Spleen (tissue), 11 donors: ENCODE measurements at regions not wholly inside any gene's neighbourhood (a gene's known extent, or its start where the extent isn't known, plus 50 kb on each side); places are given as distances from the start of the nearest gene placed in this dataset.

Experiments
- DNase-seq: peaks from one replicate; pipeline ENCODE4 v3.0.0-alpha.2; 2020
- H3K27ac ChIP-seq, 8 donors: fragments of 200-600 bp; sonication (generic) in 7 of 8; 1 replicate in 4 of 8; 2 replicates in 4 of 8; pipeline versions ENCODE4 v1.5.0 to v1.8.0; 2016 to 2021; ENCODE audit warnings: inconsistent platforms in 4 of 8, mild to moderate bottlenecking in 4 of 8, moderate library complexity in 1 of 8
- H3K27me3 ChIP-seq, 7 donors: fragments of 200-600 bp; sonication (generic) in 6 of 7; replicated peaks in 1 of 7; 1 replicate in 4 of 7; 2 replicates in 3 of 7; pipeline versions ENCODE4 v1.5.0 to v1.8.0; 2016 to 2021; ENCODE audit warnings: inconsistent platforms in 3 of 7, mild to moderate bottlenecking in 1 of 7
- H3K36me3 ChIP-seq, 6 donors: fragments of 200-600 bp; sonication (generic) in 5 of 6; 1 replicate in 4 of 6; 2 replicates in 2 of 6; pipeline versions ENCODE4 v1.5.0 to v1.8.0; 2016 to 2021; ENCODE audit warnings: inconsistent platforms in 2 of 6
- H3K4me1 ChIP-seq, 6 donors: fragments of 200-600 bp; sonication (generic) in 5 of 6; 1 replicate in 3 of 6; 2 replicates in 3 of 6; pipeline versions ENCODE4 v1.5.0 to v1.8.0; 2016 to 2021; ENCODE audit warnings: inconsistent platforms in 3 of 6
- H3K4me3 ChIP-seq, 8 donors: fragments of 200-600 bp; sonication (generic) in 7 of 8; 1 replicate in 4 of 8; 2 replicates in 4 of 8; pipeline versions ENCODE4 v1.5.0 to v1.8.0; 2016 to 2021; ENCODE audit warnings: inconsistent platforms in 4 of 8, mild to moderate bottlenecking in 4 of 8, moderate library complexity in 2 of 8
- H3K9me3 ChIP-seq, 8 donors: fragments of 200-600 bp; sonication (generic) in 7 of 8; 1 replicate in 4 of 8; 2 replicates in 4 of 8; pipeline versions ENCODE4 v1.5.0 to v1.8.0; 2016 to 2021; ENCODE audit warnings: inconsistent platforms in 4 of 8
- CTCF ChIP-seq, 11 experiments: fragments of 200-600 bp in 7 of 11; fragments of 450-650 bp in 4 of 11; sonication (generic) in 4 of 11; IDR thresholded peaks in 8 of 11; conservative IDR thresholded peaks in 3 of 11; 1 replicate in 7 of 11; 2 replicates in 4 of 11; pipeline versions ENCODE4 v1.4.0 to v1.8.0; 2016 to 2021; ENCODE audit warnings: antibody characterized with exemption in 11 of 11, inconsistent platforms in 4 of 11, mild to moderate bottlenecking in 1 of 11
- POLR2A ChIP-seq, 3 donors: fragments of 450-650 bp; IDR thresholded peaks; one replicate each; pipeline ENCODE4 v1.5.1; 2017; ENCODE audit warnings: antibody characterized with exemption in 3 of 3, mild to moderate bottlenecking in 1 of 3
- POLR2AphosphoS5 ChIP-seq, 3 donors: sonication (generic); formaldehyde crosslinking; IDR thresholded peaks; one replicate each; pipeline ENCODE4 v1.5.1; 2017; ENCODE audit warnings: antibody characterized with exemption in 3 of 3
- WGBS, 5 donors: extraction: QIAGEN DNeasy Blood & Tissue Kit in 3 of 5; methylation state at CpG; one replicate each; pipeline versions ENCODE4 v1.1.5 to v1.1.7; 2013 to 2018; 5-methylcytosine and 5-hydroxymethylcytosine counted together
- intact Hi-C: fragments of 100-400 bp; cut with DNase I; formaldehyde crosslinking; loops from one replicate; pipeline ENCODE4 v1.15.0; 2023; ENCODE audit warnings: low total_unique reads
- donor health status: healthy with polysubstance abuse.
- donor health status: DM: no; HTN: no; CAD: no; lungs with moderate emphysema.
- donor health status: DM: no; HTN: no; CAD: no.
- donor health status: Bipolar disorder and iron deficiency.
- donor health status: healthy.
- donor health status: DM: no; HTN: no; CAD: no.
- donor health status: DM: yes; HTN: yes; CAD: no.

GRCh38 chr7:28314841-28315240 lies 97.5 kb upstream of the CREB5 start:
- whole genome bisulfite sequencing, 5 donors = 35 to 59% (median 48%) methylated on average over 3 of the region's 3 CpGs
- TF ChIP-seq CTCF (IDR thresholded peaks at IDR 0.05 in 8 of 11, conservative IDR thresholded peaks at IDR 0.05 in 3 of 11) (no peak), POLR2AphosphoS5 (IDR thresholded peaks at IDR 0.05) (no peak), POLR2A (IDR thresholded peaks at IDR 0.05) (no peak)
- Histone ChIP-seq H3K4me3 (no peak overlapping the region), H3K4me1 (no peaks in the 10 kb centered on the region), H3K27me3 (peaks cover 0 to 70% (median 5%) of the 10 kb centered on the region in 7 donors), H3K27ac (no peak overlapping the region), H3K9me3 (no peaks in the 10 kb centered on the region), H3K36me3 (no peaks in the 10 kb centered on the region)
- DNase-seq = no peak
- intact Hi-C loops = no loop called here

- WGBS, 5 donors = 32 to 44% (median 38%) methylated on average over 16 of the region's 16 CpGs
- Histone ChIP-seq H3K4me1 (no peaks in the 10 kb centered on the region), H3K27ac (no peak overlapping the region), H3K9me3 (no peaks in the 10 kb centered on the region), H3K27me3 (peaks cover 0 to 63% (median 5%) of the 10 kb centered on the region in 7 donors), H3K36me3 (no peaks in the 10 kb centered on the region), H3K4me3 (no peak overlapping the region)
- intact Hi-C loops = no loop called here
- TF ChIP-seq CTCF (IDR thresholded peaks at IDR 0.05 in 8 of 11, conservative IDR thresholded peaks at IDR 0.05 in 3 of 11) = no peak
- TF ChIP-seq POLR2A (IDR thresholded peaks at IDR 0.05) = no peak
- TF ChIP-seq POLR2AphosphoS5 (IDR thresholded peaks at IDR 0.05) = no peak
- DNase-seq = no peak
Observed at GRCh38 chr7:28315565-28316410, 96.5 kb upstream of the CREB5 start.

- Histone ChIP-seq H3K27ac (no peak overlapping the region), H3K27me3 (peaks cover 0 to 56% (median 5%) of the 10 kb centered on the region in 7 donors), H3K4me3 (no peak overlapping the region), H3K4me1 (no peaks in the 10 kb centered on the region), H3K9me3 (no peaks in the 10 kb centered on the region), H3K36me3 (no peaks in the 10 kb centered on the region)
- WGBS, 5 donors = 65 to 90% (median 80%) methylated on average over 3 of the region's 3 CpGs
- TF ChIP-seq CTCF (IDR thresholded peaks at IDR 0.05 in 8 of 11, conservative IDR thresholded peaks at IDR 0.05 in 3 of 11) = no peak
- TF ChIP-seq POLR2AphosphoS5 (IDR thresholded peaks at IDR 0.05) = no peak
- TF ChIP-seq POLR2A (IDR thresholded peaks at IDR 0.05) = no peak
- intact Hi-C loops = no loop called here
- no peak for DNase-seq
Observed at GRCh38 chr7:28316489-28316888, 95.8 kb upstream of the CREB5 start.

GRCh38 chr7:28318101-28318762 lies 94.1 kb upstream of the CREB5 start:
- no peak for DNase-seq
- peaks cover 0 to 40% (median 0%) of the 10 kb centered on the region in 7 donors for H3K27me3 ChIP-seq
- 79 to 91% (median 83%) methylated on average over 3 of the region's 3 CpGs for WGBS, 5 donors
- TF ChIP-seq CTCF (IDR thresholded peaks at IDR 0.05 in 8 of 11, conservative IDR thresholded peaks at IDR 0.05 in 3 of 11) (no peak), POLR2A (IDR thresholded peaks at IDR 0.05) (no peak), POLR2AphosphoS5 (IDR thresholded peaks at IDR 0.05) (no peak)
- intact Hi-C loops = no loop called here
- H3K9me3 ChIP-seq = no peaks in the 10 kb centered on the region
- no peak overlapping the region for H3K27ac ChIP-seq
- no peak overlapping the region for H3K4me3 ChIP-seq
- H3K36me3 ChIP-seq = no peaks in the 10 kb centered on the region
- no peaks in the 10 kb centered on the region for H3K4me1 ChIP-seq
